ENCODE measurements at regions not wholly inside any gene's neighbourhood (a gene's known extent, or its start where the extent isn't known, plus 50 kb on each side); places are given as distances from the start of the nearest gene placed in this dataset.

DNA sequence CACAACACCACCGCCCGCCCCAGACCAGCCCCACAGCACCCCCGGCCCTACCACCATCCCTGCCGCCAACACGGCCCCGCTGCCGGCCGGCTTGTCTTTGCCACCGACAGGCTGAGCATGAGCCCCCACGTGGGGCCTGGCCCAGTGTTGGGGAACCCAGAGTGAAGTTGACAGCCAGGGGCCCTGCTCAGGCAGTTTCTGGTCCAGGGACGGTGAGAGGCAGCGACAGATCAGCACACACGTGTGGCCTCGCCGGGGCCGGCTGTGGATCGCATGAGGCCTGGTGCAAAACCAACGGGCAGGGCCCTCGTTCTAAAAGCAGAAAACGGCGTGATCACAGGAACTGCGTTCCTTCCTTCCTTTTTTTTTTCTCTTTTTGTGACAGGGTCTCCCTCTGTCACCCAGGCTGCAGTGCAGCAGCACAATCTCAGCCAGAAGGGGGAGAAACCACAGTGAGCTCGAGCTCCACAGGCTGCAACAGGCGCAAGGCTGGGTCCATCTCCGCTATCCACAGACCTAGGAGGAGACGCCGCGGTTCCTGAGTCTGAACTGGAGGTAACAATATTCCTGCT is 50.5 kb upstream of the FBRSL1 start:
- no peak for DNase-seq

DNA sequence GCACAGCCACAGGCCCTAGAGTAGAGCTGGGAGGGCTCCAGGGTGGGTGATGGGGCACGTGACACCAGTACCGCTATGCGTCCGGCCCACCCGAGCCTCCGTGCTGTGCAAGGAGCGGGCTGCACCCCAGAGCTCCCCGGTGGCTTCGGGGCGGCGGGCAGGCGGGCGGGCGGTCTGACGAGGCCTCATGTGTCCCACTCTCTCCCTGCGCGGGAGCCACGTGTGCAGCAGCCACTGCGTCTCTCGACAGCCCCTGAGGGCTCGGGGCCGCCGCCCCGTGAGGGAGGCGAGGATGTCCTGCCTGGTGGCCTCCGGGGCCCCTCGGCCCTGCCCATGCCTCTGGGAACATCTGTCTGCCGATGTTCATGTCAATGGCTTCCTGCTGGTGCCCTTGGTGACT is 51.2 kb upstream of the FBRSL1 start:
- no peak for DNase-seq

DNA sequence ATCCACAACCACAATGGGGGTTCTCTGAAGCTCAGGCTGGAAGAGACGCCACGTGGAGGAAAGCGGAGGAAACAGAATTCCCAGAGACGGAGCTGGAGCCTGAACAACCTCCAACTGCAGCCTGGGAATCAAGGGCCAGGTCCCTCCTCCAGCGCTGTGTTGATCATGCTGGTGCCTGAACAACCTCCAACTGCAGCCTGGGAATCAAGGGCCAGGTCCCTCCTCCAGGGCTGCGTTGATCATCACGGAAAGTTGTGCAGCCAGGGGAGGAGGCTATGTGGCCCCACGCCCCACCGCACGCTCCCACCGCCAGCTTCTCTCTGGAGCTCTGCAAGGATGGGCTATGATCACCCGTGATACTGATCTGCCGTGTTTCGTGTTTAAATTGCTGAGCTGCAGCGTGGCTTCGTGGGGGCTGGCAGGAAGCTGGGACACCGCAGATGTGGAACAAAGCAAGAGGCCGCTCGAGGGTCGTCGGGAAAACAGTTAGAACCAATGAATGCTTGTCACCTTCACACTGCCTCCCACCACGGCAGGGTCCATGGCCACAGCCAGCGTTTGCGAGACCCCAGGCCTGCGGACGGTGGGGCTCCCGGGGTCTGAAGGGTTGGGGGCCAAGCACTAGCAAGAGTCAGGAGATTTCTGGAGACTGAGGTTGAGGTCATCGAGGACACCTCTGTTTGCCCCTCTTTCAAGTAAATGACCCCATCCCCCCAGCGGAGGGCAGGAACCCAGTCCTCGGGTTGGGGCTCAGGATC is 51.8 kb upstream of the FBRSL1 start:
- DNase-seq: no peak

DNA sequence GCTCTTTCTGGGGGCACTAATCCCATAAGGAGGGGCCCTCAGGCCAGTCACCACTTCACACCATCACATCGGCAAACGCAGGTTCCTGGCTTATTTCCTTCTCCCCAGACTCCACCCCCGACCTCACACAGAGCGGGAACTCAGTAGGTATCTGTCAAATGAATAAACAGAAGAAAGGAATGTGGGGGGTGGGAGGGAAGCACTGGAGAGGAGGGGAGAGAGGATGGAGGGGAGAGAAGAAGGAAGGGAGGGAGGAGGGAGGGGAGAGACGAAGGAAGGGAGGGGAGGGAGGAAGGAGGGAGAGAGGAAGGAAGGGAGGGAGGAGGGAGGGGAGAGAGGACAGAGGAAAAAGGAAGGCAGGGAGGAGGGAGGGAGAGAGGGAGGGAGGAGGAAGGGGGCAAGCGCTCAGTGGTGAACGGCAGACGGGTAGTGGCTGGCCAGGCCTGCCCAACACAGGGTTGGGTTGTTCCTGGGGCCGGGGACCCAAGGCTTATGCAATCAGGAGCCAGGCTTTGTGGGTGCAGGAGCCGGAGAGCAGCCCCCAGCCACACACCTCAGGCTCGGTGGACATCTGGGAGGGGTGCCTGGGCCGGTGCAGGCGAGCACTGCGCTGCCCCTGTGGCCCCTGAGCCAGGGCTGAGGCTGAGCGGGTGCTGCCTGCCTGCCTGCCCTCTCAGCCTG is 52.6 kb upstream of the FBRSL1 start:
- DNase-seq: no peak

DNA sequence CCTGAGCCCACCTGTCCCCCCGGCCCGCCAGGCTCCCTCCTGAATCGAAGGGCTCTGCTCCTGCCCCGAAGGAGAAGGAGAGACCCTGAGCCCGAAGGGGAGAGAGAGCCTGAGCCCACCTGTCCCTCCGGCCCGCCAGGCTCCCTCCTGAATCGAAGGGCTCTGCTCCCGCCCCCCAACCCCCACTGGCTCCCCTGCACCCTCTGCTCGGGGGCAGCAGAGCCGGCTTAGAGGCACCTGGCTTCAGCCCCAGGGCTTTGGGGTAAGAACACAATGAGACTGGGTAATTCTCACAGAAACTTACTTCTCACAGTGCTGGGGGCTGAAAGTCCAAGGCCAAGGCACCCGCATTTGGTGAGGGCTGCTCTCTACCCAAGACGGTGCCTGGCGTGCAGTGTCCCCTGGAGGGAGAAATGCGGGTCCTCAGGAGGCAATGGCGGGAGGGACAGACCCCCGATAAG is 53.1 kb upstream of the FBRSL1 start:
- no peak for DNase-seq

DNA sequence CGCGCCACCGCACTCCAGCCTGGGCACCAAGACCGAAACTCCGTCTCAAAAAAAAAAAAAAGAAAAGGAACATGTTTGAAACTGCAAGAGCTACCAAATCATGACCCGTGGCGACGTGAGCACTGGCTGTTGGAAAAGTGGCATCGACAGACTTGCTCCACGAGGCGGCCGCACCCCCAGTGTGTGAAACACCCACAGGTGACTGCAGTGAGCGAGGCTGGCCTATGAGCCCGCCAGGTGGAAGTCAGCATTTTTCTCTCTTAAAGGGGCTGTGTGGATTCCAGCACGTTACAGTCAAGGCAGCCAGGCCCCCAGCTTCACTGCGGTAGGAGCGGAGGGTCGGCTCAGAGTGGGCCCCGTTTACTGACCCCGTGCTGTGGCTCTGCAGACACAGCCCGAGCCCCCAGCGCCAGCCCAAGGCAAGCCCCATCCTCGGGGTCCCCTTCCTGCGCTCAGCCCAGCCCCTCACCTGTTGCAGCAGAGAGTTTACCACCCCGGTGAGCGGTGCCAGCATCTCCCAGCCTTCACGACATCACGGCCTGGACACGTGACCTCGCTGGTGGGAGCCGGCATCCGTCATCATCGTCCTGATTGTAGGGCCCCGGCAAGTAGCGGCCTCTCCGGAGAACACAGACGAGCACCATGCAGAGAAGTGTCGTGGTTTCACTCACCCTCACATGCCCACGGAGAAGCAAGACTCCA is 54.3 kb upstream of the FBRSL1 start:
- no peak for DNase-seq

DNA sequence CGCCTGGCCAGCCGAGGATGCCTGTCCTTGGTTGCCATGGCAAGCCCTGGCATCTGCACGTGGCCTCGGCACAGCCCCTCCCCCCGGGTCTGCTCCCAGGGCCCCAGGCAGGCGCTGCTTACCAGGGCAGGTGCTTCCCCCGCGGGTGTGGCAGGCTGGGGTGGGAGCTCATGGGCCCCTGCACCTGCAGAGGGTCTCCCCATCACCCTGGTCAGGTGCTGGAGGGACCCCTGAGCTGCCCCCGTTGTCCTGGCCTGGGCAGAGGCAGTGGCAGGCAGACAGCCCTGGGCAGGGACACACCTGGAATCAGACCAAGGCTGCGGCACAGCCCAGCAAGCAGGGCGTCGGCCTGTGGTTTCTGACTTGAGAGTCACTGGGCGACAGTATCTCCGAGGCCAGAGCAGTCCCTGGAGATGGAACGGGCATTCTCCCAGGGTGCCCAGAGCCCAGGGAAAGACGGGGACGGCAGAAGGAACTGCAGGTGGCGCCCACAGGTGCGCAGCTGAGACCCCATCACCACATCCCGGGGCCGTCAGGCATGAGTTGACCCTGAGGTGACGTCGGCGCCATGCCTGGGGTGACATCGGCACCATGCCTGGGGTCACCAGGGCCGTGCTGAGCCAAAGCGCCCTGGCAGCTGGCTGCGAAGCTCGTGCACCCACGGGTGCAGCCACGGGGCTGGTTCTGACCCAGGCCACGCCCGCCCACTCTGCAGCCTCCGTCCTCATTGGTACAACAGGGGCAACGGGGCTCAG is 56.1 kb upstream of the FBRSL1 start:
- DNase-seq: no peak

DNA sequence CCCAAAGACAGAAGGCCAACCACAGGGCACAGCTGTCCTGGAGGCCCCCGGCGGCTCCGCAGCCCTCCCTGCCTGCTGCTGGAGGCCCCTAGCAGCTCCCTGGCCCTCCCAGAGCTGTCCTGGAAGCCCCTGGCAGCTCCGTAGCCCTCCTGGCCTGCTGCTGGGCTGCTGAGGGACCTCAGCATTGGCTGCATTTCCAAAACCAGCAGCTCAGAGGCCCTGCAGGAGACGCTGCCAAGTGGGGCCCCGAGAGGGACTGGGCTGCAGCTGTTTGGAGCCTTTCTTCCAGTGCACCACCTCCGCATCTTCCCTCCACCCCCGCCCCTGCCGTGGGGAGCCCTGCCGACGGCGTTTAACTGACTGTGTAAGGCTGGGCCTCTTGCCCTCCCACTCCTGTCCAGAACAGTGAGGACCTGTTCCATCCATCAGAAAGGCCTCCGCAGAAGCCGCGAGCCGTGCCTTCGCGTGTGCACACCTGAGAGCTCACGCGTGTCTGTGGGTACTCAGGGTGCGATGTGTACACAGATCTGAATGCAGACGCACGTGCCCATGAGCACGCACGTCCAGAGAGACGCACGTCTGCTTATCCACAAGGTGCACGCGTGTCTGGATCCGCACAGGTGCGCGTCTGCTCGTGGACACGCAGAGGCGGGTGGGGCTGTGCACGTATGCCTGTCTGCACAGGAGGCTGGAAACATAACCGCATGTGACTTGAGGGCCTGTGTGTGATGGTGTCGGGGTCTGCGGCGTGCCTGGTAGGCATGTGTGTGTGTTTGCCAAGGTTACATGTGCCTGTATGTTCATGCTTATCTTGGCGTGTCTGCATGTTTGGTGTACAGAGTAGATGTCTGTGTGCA is 57.0 kb upstream of the FBRSL1 start:
- DNase-seq: no peak

DNA sequence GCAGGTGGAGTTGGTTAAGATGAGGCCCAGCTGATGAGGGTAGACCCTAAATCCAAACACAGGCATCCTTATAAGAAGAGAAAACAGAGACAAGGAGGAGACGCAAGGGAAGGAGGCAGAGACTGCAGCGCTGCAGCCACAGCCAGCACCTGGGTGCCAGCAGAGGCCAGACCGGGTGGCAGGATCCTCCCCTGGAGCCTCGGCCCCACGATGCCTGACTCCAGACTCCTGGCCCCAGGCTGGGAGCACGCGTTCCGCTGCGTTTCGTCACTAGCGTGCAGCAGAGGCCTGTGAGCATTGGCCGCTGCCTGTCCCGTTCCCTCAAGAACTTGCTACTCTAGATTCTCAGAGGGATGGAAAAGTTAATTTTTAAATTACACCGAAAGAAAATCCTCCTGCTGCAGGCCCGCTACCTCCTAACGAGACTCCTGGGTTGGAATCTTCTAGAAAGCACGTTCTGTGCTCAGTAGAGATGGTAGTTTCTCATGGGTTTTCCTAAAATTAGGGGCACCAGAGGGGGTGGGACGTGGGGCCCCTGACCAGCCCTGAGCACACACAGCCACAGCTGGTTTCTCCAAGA is 57.7 kb upstream of the FBRSL1 start:
- DNase-seq: no peak

DNA sequence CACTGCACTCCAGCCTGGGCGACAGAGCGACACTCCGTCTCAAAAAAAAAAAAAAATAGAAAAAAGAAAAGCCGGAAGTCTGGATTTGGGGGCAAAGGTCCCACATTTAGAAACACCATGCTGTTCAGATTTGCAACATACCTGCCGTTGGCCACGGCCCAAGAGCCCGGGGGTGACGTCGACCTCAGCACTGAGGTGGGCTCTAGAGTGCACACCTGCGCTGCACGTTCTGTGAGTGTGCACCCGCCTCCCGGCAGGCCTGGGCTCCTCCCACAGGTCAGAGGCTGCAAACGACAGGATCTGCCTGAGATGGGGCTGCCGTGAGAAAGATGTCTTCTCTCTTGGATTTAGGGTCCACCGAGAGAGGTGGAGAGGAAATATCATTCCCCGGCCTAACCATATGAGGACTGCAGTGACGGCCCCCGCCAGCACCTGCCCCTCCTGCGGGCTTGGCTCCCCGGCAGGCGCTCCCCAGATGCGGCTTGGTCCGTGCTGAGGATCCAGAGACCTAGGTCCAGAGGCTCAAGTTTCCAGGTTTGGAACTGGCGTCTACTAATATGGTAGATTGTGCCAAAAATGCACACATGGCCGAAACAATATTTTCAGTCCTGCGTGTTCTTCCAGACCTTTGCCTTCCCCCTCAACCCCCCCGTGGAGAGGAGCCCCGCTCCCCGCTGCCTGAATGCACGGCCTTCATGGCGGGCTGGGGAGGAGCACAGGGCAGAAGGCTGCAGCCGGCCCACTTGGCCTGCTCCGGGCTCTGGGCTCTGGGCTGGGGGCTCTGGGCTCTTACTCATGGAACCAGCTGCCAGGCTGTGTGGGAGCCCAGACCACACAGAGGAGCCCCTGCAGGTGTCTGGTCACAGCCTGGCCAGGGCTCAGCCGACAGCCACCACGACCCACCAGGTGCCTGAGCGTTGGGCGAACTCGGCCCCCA is 58.8 kb upstream of the FBRSL1 start:
- DNase-seq: no peak

DNA sequence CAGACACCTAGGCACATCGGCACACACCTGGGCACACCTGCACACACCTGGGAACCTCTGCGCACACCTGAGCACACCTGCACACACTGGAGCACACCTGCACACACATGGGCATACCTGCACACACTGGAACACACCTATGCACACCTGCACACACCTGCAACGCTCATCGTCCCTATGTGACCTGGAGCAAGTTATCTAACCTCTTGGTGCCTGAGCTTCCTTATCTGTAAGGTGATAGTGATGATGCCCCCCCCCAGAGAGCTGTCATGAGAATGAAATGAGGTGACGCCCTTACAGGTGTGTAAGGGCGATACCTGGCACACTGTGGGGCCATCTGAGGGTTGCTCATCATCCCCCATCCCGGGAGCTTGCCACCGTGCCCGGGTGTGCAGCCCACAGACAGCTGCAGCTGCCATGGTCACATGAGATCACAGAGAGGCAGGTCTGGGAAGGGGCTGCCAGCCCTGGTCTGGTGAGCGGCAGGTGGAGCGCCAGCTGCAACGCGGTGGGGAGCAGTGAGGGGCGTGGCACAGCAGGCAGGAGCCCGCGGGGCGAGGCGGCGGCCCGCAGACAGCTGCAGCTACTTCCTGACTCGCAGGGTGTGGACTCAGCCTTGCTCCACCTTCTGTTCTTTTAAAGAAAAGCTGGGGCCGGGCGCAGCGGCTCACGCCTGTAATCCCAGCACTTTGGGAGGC is 59.9 kb upstream of the FBRSL1 start:
- peak; percentile 52 for DNase-seq

DNA sequence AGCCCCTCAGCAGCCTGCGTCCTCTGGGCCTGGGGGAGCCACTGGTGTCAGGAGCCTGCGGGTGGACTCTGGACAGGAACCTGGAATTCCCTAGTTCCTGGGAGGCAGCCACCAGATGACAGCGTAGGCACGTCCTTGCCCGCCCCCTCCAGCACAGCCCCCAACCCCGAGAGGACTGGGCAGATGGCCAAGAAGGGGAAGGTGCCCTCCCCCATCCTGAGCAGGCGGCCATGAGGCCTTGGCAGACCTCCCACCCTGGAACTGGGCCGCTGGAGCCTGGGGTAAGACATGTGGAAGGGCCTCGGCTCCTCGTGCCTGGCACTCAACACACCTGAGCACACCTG is 60.4 kb upstream of the FBRSL1 start:
- DNase-seq: no peak

DNA sequence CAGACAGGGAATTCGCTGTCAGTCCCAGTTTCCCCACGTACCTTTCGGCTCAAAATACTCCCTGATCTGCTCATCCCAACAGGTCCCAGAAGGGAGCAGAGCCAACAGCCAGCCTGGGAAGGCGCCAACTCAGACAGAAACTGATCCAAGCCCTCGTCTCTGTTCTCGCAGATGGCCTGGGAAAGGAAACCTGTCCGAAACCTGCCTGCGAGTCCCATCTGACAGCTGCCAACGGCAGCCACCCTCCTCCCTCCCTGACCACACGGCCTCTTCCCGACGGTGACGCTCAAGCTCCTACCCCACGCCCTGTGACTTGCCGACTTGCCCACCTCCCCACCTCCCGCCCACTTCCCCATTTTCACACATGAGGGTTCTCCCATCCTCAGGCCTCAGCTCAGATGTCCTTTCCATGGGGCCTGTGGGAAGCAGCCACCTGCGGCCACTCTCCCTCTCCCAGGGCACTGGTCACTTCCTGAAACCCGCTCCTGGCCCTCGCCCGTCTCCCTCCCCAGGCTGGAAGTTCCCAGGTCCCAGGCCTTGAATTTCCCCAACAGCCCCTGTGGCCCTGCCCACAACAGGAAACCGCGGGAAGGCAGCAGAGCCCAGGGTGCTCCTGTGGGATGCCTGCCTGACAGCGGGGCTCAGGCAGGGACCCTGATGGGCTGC is 60.9 kb upstream of the FBRSL1 start:
- DNase-seq: no peak

DNA sequence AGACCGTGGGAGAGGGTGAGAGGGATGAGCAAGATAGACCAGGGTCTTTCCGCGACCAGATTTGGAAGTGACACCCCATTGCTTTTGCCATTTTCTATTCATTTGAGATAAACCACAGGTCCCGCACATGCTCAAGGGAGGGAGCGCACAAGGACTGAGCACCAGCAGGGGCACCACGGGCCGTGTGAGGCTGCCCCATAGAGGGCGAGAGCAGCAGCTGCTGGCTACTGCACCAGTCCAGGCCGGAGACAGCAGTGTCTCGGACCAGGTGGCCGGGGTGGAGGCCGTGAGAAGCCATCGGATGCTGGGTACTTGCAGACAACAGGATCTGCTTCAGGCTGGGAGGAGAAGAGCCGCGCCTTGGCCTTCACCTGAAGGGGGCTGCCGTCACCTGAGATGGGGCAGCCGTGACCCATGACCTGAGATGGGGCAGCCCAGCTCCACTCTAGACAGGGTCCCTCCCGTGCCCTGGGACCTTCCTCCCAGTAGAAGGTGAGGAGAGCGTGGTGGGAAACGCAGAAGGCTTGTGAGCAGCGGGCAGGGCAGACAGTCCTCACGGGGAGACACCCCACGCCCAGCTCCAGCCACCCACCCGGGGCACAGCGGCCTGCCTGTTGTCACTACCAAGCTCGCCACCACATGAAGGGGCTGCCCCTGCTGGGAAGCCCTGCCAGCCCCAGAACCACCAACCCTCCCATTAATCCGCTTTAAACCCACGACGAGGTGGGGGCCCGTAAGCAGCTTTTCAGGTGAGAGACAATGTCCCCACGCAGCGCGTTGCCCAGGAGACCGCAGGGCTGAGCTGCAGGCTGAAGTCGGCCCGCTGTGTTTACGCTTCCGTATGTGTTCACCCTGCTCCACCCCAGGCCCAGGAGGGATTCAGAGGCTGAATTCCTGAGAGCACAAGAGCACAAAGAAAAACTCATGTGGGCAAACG is 61.7 kb upstream of the FBRSL1 start:
- no peak for DNase-seq

DNA sequence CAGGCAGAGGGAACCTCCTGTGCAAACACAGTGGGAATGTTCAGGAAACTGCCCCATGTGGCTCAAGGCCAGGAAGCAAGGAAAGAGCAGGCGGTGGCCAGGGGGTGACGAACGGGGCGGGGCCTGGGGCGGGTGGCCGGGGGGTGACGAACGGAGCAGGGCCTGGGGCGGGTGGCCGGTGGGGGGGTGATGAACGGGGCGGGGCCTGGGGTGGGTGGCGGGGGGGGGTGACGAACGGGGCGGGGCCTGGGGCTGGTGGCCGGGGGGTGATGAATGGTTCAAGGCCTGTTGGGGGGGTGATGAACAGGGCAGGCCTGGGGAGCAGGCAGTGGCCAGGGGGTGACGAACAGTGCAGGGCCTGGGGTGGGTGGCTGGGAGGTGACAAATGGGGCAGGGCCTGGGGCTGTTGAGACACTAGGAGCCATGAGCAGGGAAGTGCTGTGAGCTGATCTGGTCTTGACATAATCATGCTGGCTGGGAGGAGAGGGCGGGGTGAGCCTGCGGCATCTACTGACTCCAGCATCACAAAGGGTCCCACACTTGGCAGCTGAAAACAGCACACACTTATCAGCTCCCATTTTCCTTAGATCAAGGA is 62.7 kb upstream of the FBRSL1 start:
- no peak for DNase-seq

DNA sequence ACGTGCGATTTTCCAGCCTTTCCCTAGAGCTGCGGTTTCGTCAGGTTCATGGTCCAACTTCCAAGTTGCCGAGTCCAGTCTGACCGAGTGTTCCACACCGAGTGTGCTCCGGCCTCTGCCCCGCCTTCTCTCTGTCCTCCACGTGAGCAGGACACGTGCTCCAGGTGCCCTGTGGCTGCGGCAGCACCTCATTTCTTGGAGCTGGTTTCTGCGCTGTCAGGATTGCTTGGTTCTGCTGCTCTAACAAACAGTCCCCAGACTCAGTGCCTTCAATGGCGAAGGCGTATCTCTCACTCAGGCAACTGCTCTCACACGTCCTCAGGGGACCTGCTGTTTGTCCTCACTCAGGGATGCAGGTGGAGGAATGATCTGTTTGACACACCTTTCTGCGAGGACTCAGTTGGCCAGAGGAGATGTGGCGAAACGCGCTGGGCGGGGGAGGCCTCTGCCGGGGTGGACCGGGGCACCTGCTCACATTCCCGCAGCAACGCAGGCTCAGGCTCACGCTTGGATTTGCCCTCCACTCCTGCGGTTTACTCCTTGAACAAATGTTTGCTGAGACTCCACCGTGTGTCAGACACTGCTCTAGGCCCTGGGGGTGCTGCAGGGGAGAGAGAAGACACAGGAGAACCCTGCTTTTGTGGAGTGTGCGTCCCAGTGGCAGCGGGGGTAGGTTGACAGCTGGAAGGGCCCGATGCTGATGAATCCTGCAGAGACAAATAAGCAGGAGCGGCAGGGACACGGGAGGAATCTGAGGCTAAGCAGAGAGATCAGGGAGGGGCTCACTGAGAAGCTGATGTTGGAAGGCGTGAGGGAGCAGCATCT is 63.4 kb upstream of the FBRSL1 start:
- DNase-seq: no peak

DNA sequence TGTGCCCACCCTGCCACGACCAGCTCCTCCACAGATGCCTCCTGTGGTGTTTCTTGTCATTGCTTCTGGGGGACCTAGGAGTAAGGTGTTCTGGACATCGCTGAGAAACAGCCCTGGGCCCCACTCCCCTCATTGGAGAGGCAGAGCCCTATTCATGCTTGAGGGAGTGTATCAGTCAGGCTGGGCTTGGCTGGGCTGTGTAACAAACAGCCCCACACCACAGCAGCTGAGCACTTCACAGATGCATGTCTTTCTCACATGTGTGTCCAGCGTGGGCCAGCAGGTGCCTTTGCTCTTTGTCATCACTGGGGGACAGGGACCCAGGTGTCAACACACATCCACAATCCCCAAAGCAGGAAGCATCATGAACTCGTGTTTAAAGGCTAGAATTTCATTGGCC is 65.1 kb upstream of the FBRSL1 start:
- no peak for DNase-seq
